ENCODE measurements at regions not wholly inside any gene's neighbourhood (a gene's known extent, or its start where the extent isn't known, plus 50 kb on each side); places are given as distances from the start of the nearest gene placed in this dataset.

DNA sequence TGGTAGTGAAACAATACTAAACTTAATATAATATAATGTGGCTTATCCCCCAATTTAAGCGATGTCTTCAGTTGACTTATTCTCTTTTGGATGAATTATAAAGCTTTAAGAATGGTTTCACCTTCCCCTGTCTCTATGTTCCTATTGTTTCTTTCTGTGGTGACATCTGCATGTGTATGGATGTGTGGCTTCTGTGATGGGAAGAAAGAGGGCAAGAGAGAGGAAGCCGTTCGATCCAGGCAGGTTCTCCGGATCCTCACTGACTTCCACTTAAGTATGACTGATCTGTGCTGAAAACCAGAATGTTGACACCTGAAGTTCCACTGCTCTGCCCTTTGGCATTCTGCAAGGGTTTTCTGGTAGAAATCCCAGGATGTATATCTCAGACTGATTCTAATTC, 1150.8 kb downstream of the STPG2 start:
- Histone ChIP-seq H3K4me3 (ENCODE audit: low read depth in 2 of 2, low read length in 2 of 2) (no peak overlapping the region), H3K27ac (ENCODE audit: low read length) (no peak overlapping the region), H3K36me3 (ENCODE audit: control insufficient read depth, insufficient read depth, low read length) (no peaks in the 10 kb centered on the region), H3K27me3 (ENCODE audit: control insufficient read depth, insufficient read depth, low read length) (no peaks in the 10 kb centered on the region), H3K4me1 (ENCODE audit: control insufficient read depth, insufficient read depth, low read length) (no peaks in the 10 kb centered on the region), H3K9me3 (ENCODE audit: control insufficient read depth, insufficient read depth, low read depth, low read length) (no peaks in the 10 kb centered on the region)
- no TSS peak for BruUV-seq (replicated peaks)
- DNase-seq (ENCODE audit: low read depth, low spot score) (no peak), ATAC-seq (no peak)
- ChIA-PET POLR2A (no interaction called here), CTCF (no interaction called here)
- TF ChIP-seq CTCF (IDR thresholded peaks at IDR 0.05): no peak
- TF ChIP-seq REST (IDR thresholded peaks at IDR 0.05; ENCODE audit: insufficient read depth in 1 of 2, low read depth in 2 of 2, low read length in 1 of 2): no peak
- intact Hi-C loops (cut with micrococcal nuclease; ENCODE audit: unreplicated experiment): no loop called here
- in situ Hi-C loops (cut with HindIII; ENCODE audit: low pct_unique_long_range_greater_than_20kb, low sequenced_read_pairs): no loop called here

DNA sequence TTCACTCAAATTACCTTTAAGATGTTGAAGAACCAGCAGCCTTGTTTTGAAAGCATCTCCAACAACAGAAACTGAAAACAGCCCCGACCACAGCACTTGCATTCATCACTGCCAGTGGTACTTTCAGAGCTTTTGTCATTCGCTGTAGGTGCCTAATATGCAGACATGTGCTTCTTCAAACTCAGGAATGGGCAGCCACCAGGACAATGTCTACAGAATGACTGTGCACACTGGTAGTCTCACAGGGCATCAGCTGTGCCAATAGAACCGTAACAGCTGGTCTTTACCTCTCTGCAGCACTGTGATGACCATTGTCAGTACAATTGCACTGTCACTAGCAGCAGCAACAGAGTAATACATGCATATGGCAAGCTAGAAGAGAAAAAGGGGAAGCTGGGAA, 1149.7 kb downstream of the STPG2 start:
- Histone ChIP-seq H3K27ac (ENCODE audit: low read length) (no peak overlapping the region), H3K9me3 (ENCODE audit: control insufficient read depth, insufficient read depth, low read depth, low read length) (no peaks in the 10 kb centered on the region), H3K4me1 (ENCODE audit: control insufficient read depth, insufficient read depth, low read length) (no peaks in the 10 kb centered on the region), H3K4me3 (ENCODE audit: low read depth in 2 of 2, low read length in 2 of 2) (no peak overlapping the region), H3K36me3 (ENCODE audit: control insufficient read depth, insufficient read depth, low read length) (no peaks in the 10 kb centered on the region), H3K27me3 (ENCODE audit: control insufficient read depth, insufficient read depth, low read length) (no peaks in the 10 kb centered on the region)
- DNase-seq (ENCODE audit: low read depth, low spot score): no peak
- in situ Hi-C loops (cut with HindIII; ENCODE audit: low pct_unique_long_range_greater_than_20kb, low sequenced_read_pairs): no loop called here
- BruUV-seq (replicated peaks): no TSS peak
- ATAC-seq: no peak
- no peak for TF ChIP-seq REST (IDR thresholded peaks at IDR 0.05; ENCODE audit: insufficient read depth in 1 of 2, low read depth in 2 of 2, low read length in 1 of 2)
- no peak for TF ChIP-seq POLR2AphosphoS5 (IDR thresholded peaks at IDR 0.05; ENCODE audit: low read depth, low read length)
- no peak for TF ChIP-seq TCF7L2 (IDR thresholded peaks at IDR 0.05; ENCODE audit: low read depth, low read length)
- no peak for TF ChIP-seq SIN3A (IDR thresholded peaks at IDR 0.05; ENCODE audit: borderline replicate concordance, insufficient read depth, low read depth, low read length)
- TF ChIP-seq CTCF (IDR thresholded peaks at IDR 0.05): no peak
- POLR2A ChIA-PET: no interaction called here
- CTCF ChIA-PET: interaction anchor here (0.6 kb wide), 1 partner anchor 107 kb away, joined by 3 read pairs; no protein-coding TSS in a partner anchor
- intact Hi-C loops (cut with micrococcal nuclease; ENCODE audit: unreplicated experiment): no loop called here

Measured in Panc1 (cell line).